ENCODE measurements at regions not wholly inside any gene's neighbourhood (a gene's known extent, or its start where the extent isn't known, plus 50 kb on each side); places are given as distances from the start of the nearest gene placed in this dataset.

DNA sequence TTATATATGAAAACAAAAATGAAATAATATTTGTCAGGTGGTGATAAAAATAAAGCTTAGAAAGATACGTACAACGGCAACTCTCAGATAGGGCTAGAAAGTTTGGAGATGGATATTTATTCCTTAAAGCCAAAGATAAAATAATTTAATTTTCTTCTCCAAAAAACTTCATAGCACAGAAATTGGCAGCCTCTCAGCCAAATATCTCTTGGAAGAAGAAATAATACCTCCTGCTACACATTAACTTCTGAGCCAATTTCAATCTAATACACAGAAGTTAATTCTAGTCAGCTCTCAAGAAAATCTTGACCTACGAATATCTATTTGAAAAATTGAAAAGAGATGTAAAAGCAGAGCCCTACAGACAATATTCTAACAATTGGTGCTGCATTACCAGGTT lies 122.4 kb downstream of the TES start:
- Mint-ChIP-seq H3K27ac (no peak overlapping the region), H3K4me1 (no peaks in the 10 kb centered on the region), H3K36me3 (ENCODE audit: low read depth) (no peaks in the 10 kb centered on the region), H3K4me3 (no peak overlapping the region), H3K9me3 (no peaks in the 10 kb centered on the region), H3K27me3 (peaks cover 27% of the 10 kb centered on the region)
- no peak for ATAC-seq (replicated peaks)

DNA sequence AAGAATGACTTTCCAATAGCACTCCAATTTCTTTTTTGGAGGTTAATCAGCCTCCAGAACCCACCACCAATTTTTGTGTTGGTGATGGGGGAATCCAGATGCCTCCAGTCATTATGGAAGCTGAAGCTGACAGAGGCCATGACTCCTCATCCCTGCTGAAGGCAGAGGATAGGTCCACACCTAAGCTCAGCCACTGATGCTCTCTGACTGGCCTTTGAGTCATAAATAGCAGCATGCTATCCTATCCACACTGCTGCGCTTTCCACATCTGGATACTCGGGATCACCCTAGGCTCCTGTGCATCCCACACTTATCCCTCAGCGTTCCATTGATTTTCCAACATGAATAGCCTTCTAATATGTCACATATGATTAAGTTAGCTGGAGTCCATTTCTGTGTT lies 124.2 kb downstream of the TES start:
- Mint-ChIP-seq H3K4me1 (no peaks in the 10 kb centered on the region), H3K9me3 (no peaks in the 10 kb centered on the region), H3K27me3 (peaks cover 27% of the 10 kb centered on the region), H3K27ac (no peak overlapping the region), H3K4me3 (no peak overlapping the region), H3K36me3 (ENCODE audit: low read depth) (no peaks in the 10 kb centered on the region)
- no peak for ATAC-seq (replicated peaks)

- peaks cover 6% of the 10 kb centered on the region for H3K4me1 Mint-ChIP-seq
- H3K36me3 Mint-ChIP-seq (ENCODE audit: low read depth) = no peaks in the 10 kb centered on the region
- no peak overlapping the region for H3K27ac Mint-ChIP-seq
- H3K4me3 Mint-ChIP-seq = no peak overlapping the region
- no peak for ATAC-seq (replicated peaks)
- peaks cover 22% of the 10 kb centered on the region for H3K27me3 Mint-ChIP-seq
- H3K9me3 Mint-ChIP-seq = no peaks in the 10 kb centered on the region
These were observed 126.7 kb downstream of the TES start for GRCh38 chr7:116337018-116337417.

DNA sequence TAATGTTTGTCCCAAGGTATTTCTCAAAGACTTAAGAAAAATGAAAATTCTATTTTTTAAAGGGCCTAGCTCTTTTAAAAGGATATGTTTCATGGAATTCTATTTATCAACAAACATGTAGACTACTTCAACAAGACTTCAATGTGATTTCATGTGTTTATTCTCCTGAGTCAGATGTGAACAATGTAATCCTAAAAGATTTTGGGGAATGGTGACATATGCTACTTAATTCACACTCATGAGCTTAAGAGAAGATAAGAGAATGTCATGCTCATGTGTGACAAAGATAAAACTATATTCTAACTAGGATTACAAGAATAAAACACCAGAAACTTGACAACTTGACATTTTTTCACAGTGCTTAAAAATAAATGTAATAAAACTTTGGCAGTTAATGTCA lies 127.5 kb downstream of the TES start:
- H3K4me3 Mint-ChIP-seq = no peak overlapping the region
- peaks cover 10% of the 10 kb centered on the region for H3K4me1 Mint-ChIP-seq
- peaks cover 17% of the 10 kb centered on the region for H3K27me3 Mint-ChIP-seq
- no peak for ATAC-seq (replicated peaks)
- H3K27ac Mint-ChIP-seq = no peak overlapping the region
- H3K9me3 Mint-ChIP-seq = no peaks in the 10 kb centered on the region
- no peaks in the 10 kb centered on the region for H3K36me3 Mint-ChIP-seq (ENCODE audit: low read depth)

GRCh38 chr7:116339564-116339963 lies 129.2 kb downstream of the TES start:
- no peaks in the 10 kb centered on the region for H3K9me3 Mint-ChIP-seq
- H3K27me3 Mint-ChIP-seq = peaks cover 13% of the 10 kb centered on the region
- peaks cover 10% of the 10 kb centered on the region for H3K4me1 Mint-ChIP-seq
- H3K27ac Mint-ChIP-seq = no peak overlapping the region
- H3K36me3 Mint-ChIP-seq (ENCODE audit: low read depth) = no peaks in the 10 kb centered on the region
- no peak overlapping the region for H3K4me3 Mint-ChIP-seq
- ATAC-seq (replicated peaks) = no peak

- Mint-ChIP-seq H3K27me3 (peaks cover 9% of the 10 kb centered on the region), H3K9me3 (no peaks in the 10 kb centered on the region), H3K4me1 (peaks cover 10% of the 10 kb centered on the region), H3K27ac (no peak overlapping the region), H3K4me3 (no peak overlapping the region), H3K36me3 (ENCODE audit: low read depth) (no peaks in the 10 kb centered on the region)
- no peak for ATAC-seq (replicated peaks)
These were observed 130.0 kb downstream of the TES start for GRCh38 chr7:116340201-116340847.

DNA sequence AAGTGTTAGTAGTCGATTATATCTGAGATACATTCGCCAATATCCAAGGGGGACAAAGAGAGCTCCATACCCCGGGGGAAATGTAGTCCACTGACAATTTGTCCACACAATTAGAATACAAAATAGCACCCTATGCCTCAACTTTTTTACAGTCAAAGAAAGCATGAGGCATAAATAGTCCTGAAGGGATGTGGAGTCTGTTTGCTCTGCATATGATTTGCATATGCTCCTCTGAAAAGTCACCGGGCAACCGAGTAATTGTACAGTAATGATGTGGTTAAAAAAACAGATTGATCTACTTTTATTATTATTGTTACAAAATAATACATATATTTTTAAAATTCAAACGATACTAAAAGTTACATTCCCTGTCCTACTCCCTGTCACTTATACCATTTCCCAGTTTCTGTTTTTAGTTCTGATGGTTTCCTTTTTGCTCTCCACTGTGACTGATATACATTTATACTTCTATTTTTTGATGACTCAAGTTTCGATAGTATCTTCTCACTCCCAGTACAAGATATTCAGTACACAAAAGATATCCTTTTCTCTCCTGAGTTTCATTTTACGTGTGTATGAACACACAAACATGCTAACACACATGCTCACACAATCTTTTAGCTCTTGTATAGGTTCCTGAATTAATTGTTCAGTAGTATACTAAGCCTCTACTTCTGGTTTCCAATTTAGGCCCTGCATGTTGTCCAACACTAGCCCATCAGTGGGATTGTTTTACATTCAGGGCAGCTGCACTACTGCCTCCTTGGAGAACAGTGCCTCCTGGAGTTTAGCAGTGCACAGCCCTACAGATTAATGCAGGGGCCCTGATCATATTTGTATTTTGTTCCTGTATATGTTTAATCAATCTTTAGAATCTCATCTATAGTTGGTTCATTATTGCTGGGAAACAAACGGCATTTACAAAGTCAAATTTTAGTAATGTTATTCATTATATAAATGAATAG lies 130.9 kb downstream of the TES start:
- peaks cover 7% of the 10 kb centered on the region for H3K27me3 Mint-ChIP-seq
- H3K4me1 Mint-ChIP-seq = peaks cover 10% of the 10 kb centered on the region
- H3K36me3 Mint-ChIP-seq (ENCODE audit: low read depth) = no peaks in the 10 kb centered on the region
- no peak overlapping the region for H3K4me3 Mint-ChIP-seq
- ATAC-seq (replicated peaks) = peak; percentile 80
- H3K27ac Mint-ChIP-seq = no peak overlapping the region
- H3K9me3 Mint-ChIP-seq = no peaks in the 10 kb centered on the region

DNA sequence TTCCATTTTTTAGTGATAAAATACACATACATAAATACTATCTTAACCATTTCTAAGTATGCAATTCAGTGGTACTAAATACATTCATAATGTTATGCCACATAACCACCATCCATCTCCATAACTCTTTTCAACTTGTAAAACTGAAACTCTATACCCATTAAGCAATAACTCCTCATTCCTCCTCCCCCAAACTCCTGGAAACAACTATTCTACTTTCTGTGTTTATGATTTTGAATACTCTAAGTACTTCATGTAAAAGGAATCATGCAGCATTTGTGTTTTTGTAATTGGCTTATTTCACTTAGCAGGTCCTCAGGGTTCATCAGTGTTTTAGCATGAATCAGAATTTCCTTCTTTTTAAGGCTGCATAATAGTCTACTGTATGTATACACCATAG lies 131.8 kb downstream of the TES start:
- Mint-ChIP-seq H3K4me1 (peaks cover 10% of the 10 kb centered on the region), H3K9me3 (no peaks in the 10 kb centered on the region), H3K4me3 (no peak overlapping the region), H3K27ac (no peak overlapping the region), H3K27me3 (peaks cover 4% of the 10 kb centered on the region), H3K36me3 (ENCODE audit: low read depth) (no peaks in the 10 kb centered on the region)
- ATAC-seq (replicated peaks) = peak; percentile 64

DNA sequence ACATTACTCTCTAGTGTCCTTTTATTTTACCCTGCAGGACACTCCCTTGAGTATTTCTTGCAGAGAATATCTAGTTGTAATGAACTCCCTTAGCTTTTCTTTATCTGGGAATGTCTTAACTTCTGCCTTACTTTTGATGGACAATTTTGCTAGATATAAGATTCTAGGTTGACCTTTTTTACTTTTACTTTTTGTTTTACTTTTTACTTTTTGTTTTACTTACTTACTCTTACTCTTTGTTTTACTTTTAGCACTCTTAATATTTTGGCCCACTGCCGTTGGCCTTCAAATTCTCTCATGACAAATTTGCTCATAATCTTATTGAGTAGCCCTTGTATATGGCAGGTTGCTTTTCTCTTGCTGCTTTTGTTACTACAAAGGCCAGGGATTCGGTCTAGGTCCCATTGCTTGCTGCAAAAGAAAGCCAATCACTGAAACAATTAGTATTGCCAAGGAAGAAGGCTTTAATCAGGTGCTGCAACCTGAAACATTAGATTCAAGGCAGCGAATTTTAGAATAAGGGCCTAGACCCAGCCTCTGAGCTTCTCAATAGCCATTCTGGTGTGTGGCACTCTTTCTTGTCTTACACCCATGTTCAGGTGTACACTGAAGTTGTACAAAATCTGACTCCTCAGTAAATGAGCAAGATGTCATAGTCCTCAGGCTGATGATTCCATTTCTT lies 137.0 kb downstream of the TES start:
- Mint-ChIP-seq H3K4me3 (no peak overlapping the region), H3K27me3 (peaks cover 11% of the 10 kb centered on the region), H3K9me3 (no peaks in the 10 kb centered on the region), H3K4me1 (peaks cover 1% of the 10 kb centered on the region), H3K27ac (no peak overlapping the region), H3K36me3 (ENCODE audit: low read depth) (no peaks in the 10 kb centered on the region)
- ATAC-seq (replicated peaks) = no peak

GRCh38 chr7:116348346-116348745 lies 138.0 kb downstream of the TES start:
- Mint-ChIP-seq H3K4me3 (no peak overlapping the region), H3K27ac (no peak overlapping the region), H3K27me3 (peaks cover 11% of the 10 kb centered on the region), H3K36me3 (ENCODE audit: low read depth) (no peaks in the 10 kb centered on the region), H3K9me3 (no peaks in the 10 kb centered on the region), H3K4me1 (no peaks in the 10 kb centered on the region)
- no peak for ATAC-seq (replicated peaks)

DNA sequence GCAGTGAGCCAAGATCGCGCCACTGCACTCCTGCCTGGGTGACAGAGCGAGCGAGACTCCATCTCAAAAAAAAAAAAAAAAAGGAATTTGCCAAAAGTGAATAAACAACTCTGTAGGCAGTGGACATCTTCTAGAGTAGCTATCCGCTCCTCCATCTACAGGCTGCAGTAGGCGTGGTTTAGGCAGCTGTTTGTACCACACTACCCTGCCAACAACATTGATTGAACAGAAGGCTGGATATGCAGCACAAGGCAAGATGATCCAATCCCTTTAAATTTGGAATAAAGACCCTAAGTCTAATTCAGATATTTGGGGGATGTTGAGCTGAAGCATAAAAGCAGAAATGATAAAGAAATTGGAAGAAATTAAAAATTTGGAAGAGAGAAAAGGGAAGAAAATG lies 141.6 kb downstream of the TES start:
- H3K9me3 Mint-ChIP-seq = no peaks in the 10 kb centered on the region

DNA sequence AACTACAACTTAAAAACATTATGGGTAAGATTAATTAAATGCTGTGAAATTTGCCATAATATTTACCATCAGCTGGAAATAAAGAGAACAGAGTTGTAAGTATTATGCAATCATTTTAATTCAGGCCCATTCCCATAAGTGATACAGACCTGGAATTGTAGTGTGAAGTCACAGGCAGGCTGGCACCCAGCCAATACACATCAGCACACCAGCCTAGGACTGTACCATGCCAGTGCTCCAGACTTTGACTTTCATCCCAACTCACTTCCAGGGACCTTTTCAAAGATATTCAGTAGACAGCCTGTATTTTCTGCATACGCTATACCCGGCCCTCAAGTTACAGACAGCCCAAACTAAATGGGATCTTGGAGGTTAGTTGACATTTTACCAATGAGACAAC lies 143.3 kb downstream of the TES start:
- no peaks in the 10 kb centered on the region for H3K36me3 Mint-ChIP-seq (ENCODE audit: low read depth)
- H3K9me3 Mint-ChIP-seq = no peaks in the 10 kb centered on the region
- no peak overlapping the region for H3K27ac Mint-ChIP-seq
- H3K4me3 Mint-ChIP-seq = no peak overlapping the region
- peaks cover 9% of the 10 kb centered on the region for H3K27me3 Mint-ChIP-seq
- ATAC-seq (replicated peaks) = no peak
- H3K4me1 Mint-ChIP-seq = no peaks in the 10 kb centered on the region

More for the DNA sequence above, 141.6 kb downstream of the TES start:
- H3K27ac Mint-ChIP-seq = no peak overlapping the region
- H3K27me3 Mint-ChIP-seq = peaks cover 14% of the 10 kb centered on the region
- H3K4me3 Mint-ChIP-seq = no peak overlapping the region
- H3K36me3 Mint-ChIP-seq (ENCODE audit: low read depth) = no peaks in the 10 kb centered on the region
- no peak for ATAC-seq (replicated peaks)
- no peaks in the 10 kb centered on the region for H3K4me1 Mint-ChIP-seq

DNA sequence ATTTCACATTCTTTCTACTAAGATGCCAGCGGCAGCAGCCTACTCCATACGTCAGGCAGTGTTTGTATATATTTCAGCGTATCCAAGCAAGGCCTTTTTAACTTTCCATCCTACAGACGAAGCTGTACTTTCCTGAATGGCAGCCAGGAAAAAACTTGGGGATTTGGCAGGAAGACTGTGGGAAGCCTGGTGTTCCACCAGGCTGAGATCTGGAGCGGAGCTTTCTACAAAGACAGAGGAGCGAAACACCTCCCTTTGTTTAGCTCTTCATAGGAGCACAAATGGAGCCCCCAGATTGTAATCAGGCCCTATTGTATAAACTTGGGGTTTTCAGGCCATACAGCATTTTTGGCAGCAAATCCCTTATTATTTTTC lies 143.8 kb downstream of the TES start:
- Mint-ChIP-seq H3K4me3 (no peak overlapping the region), H3K9me3 (no peaks in the 10 kb centered on the region), H3K27ac (no peak overlapping the region), H3K27me3 (peaks cover 4% of the 10 kb centered on the region), H3K4me1 (no peaks in the 10 kb centered on the region), H3K36me3 (ENCODE audit: low read depth) (no peaks in the 10 kb centered on the region)
- ATAC-seq (replicated peaks) = no peak

DNA sequence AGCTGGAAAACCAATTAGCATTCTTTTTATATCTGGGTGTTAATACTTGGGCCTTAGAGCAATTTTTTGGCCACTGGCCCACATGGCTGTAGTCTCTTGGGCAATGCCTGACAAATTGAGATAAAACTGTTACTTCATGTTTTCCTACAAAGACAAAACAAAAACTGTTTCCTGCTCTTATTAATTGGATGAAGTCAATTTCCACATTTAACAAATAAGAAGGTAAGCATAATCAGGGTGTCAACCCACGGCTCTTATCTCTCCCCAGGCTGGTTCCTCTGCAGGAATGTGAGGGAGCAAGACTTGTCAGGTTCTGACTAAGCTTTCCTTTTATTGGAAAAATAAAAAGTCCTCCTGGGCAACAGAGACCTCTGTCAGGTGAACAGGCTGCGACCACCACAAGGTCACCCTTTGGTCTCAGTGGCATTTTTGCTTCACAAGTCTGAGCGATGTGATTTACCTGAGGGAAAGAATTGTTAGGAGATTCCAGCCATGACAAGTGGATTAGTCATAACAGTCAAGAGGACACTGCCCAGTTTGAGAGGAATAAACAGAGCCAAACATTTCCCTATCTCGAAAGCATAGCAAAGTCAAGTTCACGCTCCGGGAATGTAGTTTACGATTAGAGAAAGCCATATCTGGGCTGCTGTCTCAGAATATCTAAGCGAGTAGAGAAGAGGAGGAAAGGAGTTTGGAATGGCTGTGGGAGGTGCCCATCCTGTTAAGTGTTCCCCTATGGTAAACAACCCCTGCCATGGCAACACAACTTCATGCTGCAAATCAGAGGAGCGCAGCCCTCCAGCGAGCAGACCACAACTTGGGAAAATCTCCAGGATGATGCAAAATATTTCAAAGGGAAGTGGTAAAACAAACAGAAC lies 144.4 kb downstream of the TES start:
- H3K9me3 Mint-ChIP-seq = no peaks in the 10 kb centered on the region
- no peak overlapping the region for H3K4me3 Mint-ChIP-seq
- H3K4me1 Mint-ChIP-seq = no peaks in the 10 kb centered on the region
- no peaks in the 10 kb centered on the region for H3K36me3 Mint-ChIP-seq (ENCODE audit: low read depth)
- H3K27ac Mint-ChIP-seq = no peak overlapping the region
- H3K27me3 Mint-ChIP-seq = peaks cover 4% of the 10 kb centered on the region
- ATAC-seq (replicated peaks) = no peak
